Pancreas (tissue), 10 donors: ENCODE measurements at regions not wholly inside any gene's neighbourhood (a gene's known extent, or its start where the extent isn't known, plus 50 kb on each side); places are given as distances from the start of the nearest gene placed in this dataset.

ENCODE experiments used
- ATAC-seq, 4 donors: fragments of 200-7000 bp; cut with Tn5 transposase; one replicate each; pipeline versions ENCODE4 v1.8.0 to v1.9.1; 2020; ENCODE audit warnings: mild to moderate bottlenecking in 4 of 4, moderate library complexity in 4 of 4
- DNase-seq, 6 donors: peaks; one replicate each; pipeline ENCODE4 v3.0.0-alpha.2; 2020
- FAIRE-seq: peaks from 2 replicates; lab custom pipeline; 2012; peaks lifted over from hg19 to GRCh38; lab: Jason Lieb, UNC
- H3K27ac ChIP-seq, 4 donors: fragments of 200-600 bp; sonication (generic); 1 replicate in 3 of 4; 2 replicates in 1 of 4; pipeline versions ENCODE4 v1.5.0 to v1.8.0; 2020
- H3K27me3 ChIP-seq, 4 donors: fragments of 200-600 bp; one replicate each; pipeline ENCODE4 v1.8.0; 2021
- H3K36me3 ChIP-seq, 3 donors: fragments of 200-600 bp; sonication (generic) in 1 of 3; one replicate each; pipeline versions ENCODE4 v1.5.0 to v1.8.0; 2020 to 2021
- H3K4me1 ChIP-seq, 3 donors: fragments of 200-600 bp; one replicate each; pipeline ENCODE4 v1.8.0; 2021
- H3K4me3 ChIP-seq, 4 donors: fragments of 200-600 bp; sonication (generic) in 2 of 4; one replicate each; pipeline versions ENCODE4 v1.5.0 to v1.8.0; 2020 to 2021
- H3K9me3 ChIP-seq, 4 donors: fragments of 200-600 bp; one replicate each; pipeline ENCODE4 v1.8.0; 2021
- CTCF ChIP-seq, 4 donors: fragments of 200-600 bp; sonication (generic) in 3 of 4; IDR thresholded peaks; one replicate each; pipeline versions ENCODE4 v1.5.0 to v1.8.0; 2021; ENCODE audit warnings: antibody characterized with exemption in 4 of 4
- WGBS, 2 donors: extraction: QIAGEN DNeasy Blood & Tissue Kit; methylation state at CpG; one replicate each; pipeline ENCODE4 v1.1.7; 2013; 5-methylcytosine and 5-hydroxymethylcytosine counted together
- intact Hi-C, 3 donors: fragments of 100-400 bp; cut with DNase I; formaldehyde crosslinking; loops; one replicate each; pipeline versions ENCODE4 v1.11.1 to v1.14.2; 2022
- donor health status: healthy with polysubstance abuse.
- donor health status: DM: no; HTN: no; CAD: no; lungs with moderate emphysema.
- donor health status: DM: no; HTN: no; CAD: no.
- donor health status: control.
- donor health status: control.
- donor health status: Bipolar disorder and iron deficiency.
- donor health status: DM: yes; HTN: yes; CAD: no.
- donor health status: DM: no; HTN: no; CAD: no.
- donor health status: DM: no; HTN: no; CAD: no.
- donor health status: DM: yes; HTN: yes; CAD: no.

- Histone ChIP-seq H3K36me3 (no peaks in the 10 kb centered on the region), H3K9me3 (no peaks in the 10 kb centered on the region), H3K4me1 (no peaks in the 10 kb centered on the region), H3K27ac (no peak overlapping the region), H3K4me3 (no peak overlapping the region), H3K27me3 (no peaks in the 10 kb centered on the region)
- no peak for DNase-seq
- 73 to 81% methylated on average over 3 of the region's 3 CpGs for WGBS, 2 donors
- TF ChIP-seq CTCF (IDR thresholded peaks at IDR 0.05) = no peak
- no peak for ATAC-seq
- intact Hi-C loops = no loop called here
- no peak for FAIRE-seq
These were observed 147.8 kb upstream of the PAQR3 start for GRCh38 chr4:79087071-79087470.

GRCh38 chr4:79083406-79084010 lies 144.3 kb upstream of the PAQR3 start:
- Histone ChIP-seq H3K4me1 (no peaks in the 10 kb centered on the region), H3K27me3 (no peaks in the 10 kb centered on the region), H3K36me3 (no peaks in the 10 kb centered on the region), H3K4me3 (no peak overlapping the region), H3K27ac (no peak overlapping the region), H3K9me3 (no peaks in the 10 kb centered on the region)
- DNase-seq = no peak
- intact Hi-C loops = no loop called here
- 47 to 49% methylated on average over 2 of the region's 2 CpGs for WGBS, 2 donors
- no peak for TF ChIP-seq CTCF (IDR thresholded peaks at IDR 0.05)
- peak; percentile 70 for FAIRE-seq
- peak in 1 of 4 donors; percentile 53 for ATAC-seq

- no peak for FAIRE-seq
- Histone ChIP-seq H3K9me3 (no peaks in the 10 kb centered on the region), H3K27me3 (no peaks in the 10 kb centered on the region), H3K4me3 (no peak overlapping the region), H3K4me1 (no peaks in the 10 kb centered on the region), H3K27ac (no peak overlapping the region), H3K36me3 (no peaks in the 10 kb centered on the region)
- WGBS, 2 donors = 71% methylated on average over 6 of the region's 6 CpGs
- no peak for DNase-seq
- intact Hi-C loops = no loop called here
- ATAC-seq = no peak
- no peak for TF ChIP-seq CTCF (IDR thresholded peaks at IDR 0.05)
These were observed 143.8 kb upstream of the PAQR3 start for GRCh38 chr4:79082997-79083396.

- DNase-seq (no peak), ATAC-seq (no peak), FAIRE-seq (no peak)
- Histone ChIP-seq H3K27ac (no peak overlapping the region), H3K27me3 (no peaks in the 10 kb centered on the region), H3K36me3 (no peaks in the 10 kb centered on the region), H3K9me3 (no peaks in the 10 kb centered on the region), H3K4me1 (no peaks in the 10 kb centered on the region), H3K4me3 (no peak overlapping the region)
- intact Hi-C loops = no loop called here
- WGBS, 2 donors = 42 to 55% methylated on average over 1 of the region's 1 CpG
- TF ChIP-seq CTCF (IDR thresholded peaks at IDR 0.05) = no peak
These were observed 142.7 kb upstream of the PAQR3 start for GRCh38 chr4:79081973-79082372.

- no peaks in the 10 kb centered on the region for H3K36me3 ChIP-seq
- no peaks in the 10 kb centered on the region for H3K4me1 ChIP-seq
- no peak for FAIRE-seq
- intact Hi-C loops = no loop called here
- no peak for TF ChIP-seq CTCF (IDR thresholded peaks at IDR 0.05)
- 16 to 26% methylated on average over 1 of the region's 1 CpG for whole genome bisulfite sequencing, 2 donors
- no peaks in the 10 kb centered on the region for H3K9me3 ChIP-seq
- no peak overlapping the region for H3K27ac ChIP-seq
- H3K27me3 ChIP-seq = no peaks in the 10 kb centered on the region
- H3K4me3 ChIP-seq = no peak overlapping the region
- ATAC-seq = peak in 1 of 4 donors; percentile 31
- DNase-seq = peak in 2 of 6 donors; percentile 6 to 13
These were observed 139.1 kb upstream of the PAQR3 start for GRCh38 chr4:79078339-79078738.
